Fibroblast of gingiva (primary cell): ENCODE measurements at regions not wholly inside any gene's neighbourhood (a gene's known extent, or its start where the extent isn't known, plus 50 kb on each side); places are given as distances from the start of the nearest gene placed in this dataset.

ENCODE experiments used
- DNase-seq: peaks from one replicate; pipeline ENCODE4 v3.0.0-alpha.2; 2011; ENCODE audit warnings: low read depth

GRCh38 chr3:194279701-194280360 lies 71.3 kb downstream of the CPN2 start:
- no peak for DNase-seq

GRCh38 chr3:194280777-194281176 lies 70.4 kb downstream of the CPN2 start:
- no peak for DNase-seq

GRCh38 chr3:194281306-194281705 lies 69.8 kb downstream of the CPN2 start:
- DNase-seq: no peak

GRCh38 chr3:194281766-194282165 lies 69.4 kb downstream of the CPN2 start:
- DNase-seq: no peak

GRCh38 chr3:194282436-194283122 lies 68.5 kb downstream of the CPN2 start:
- no peak for DNase-seq

- peak; percentile 66 for DNase-seq
These were observed 67.7 kb downstream of the CPN2 start for GRCh38 chr3:194283221-194284006.

- DNase-seq: no peak
These were observed 66.8 kb downstream of the CPN2 start for GRCh38 chr3:194284351-194284750.

GRCh38 chr3:194285024-194285849 lies 65.9 kb downstream of the CPN2 start:
- DNase-seq: peak; percentile 29

GRCh38 chr3:194285850-194286197 lies 65.3 kb downstream of the CPN2 start:
- DNase-seq: peak; percentile 38

- DNase-seq: no peak
These were observed 64.6 kb downstream of the CPN2 start for GRCh38 chr3:194286375-194287146.

GRCh38 chr3:194287374-194287773 lies 63.8 kb downstream of the CPN2 start:
- no peak for DNase-seq

GRCh38 chr3:194287977-194288706 lies 63.0 kb downstream of the CPN2 start:
- DNase-seq: no peak
